Epithelial cell of proximal tubule (primary cell): ENCODE measurements at regions not wholly inside any gene's neighbourhood (a gene's known extent, or its start where the extent isn't known, plus 50 kb on each side); places are given as distances from the start of the nearest gene placed in this dataset.

Experiments
- DNase-seq: peaks from one replicate; pipeline ENCODE4 v3.0.0-alpha.2; 2011; ENCODE audit warnings: low read depth
- H3K4me3 ChIP-seq: 2 replicates; pipeline ENCODE4 v1.5.1; 2011; ENCODE audit warnings: low read depth, mild to moderate bottlenecking, low read length
- CTCF ChIP-seq: conservative IDR thresholded peaks from 2 replicates; pipeline ENCODE4 v1.5.1; 2012; ENCODE audit warnings: low read depth, mild to moderate bottlenecking, low read length

GRCh38 chr16:49075709-49076108 lies 205.9 kb downstream of the CBLN1 start:
- no peak overlapping the region for H3K4me3 ChIP-seq
- no peak for DNase-seq
- no peak for TF ChIP-seq CTCF

- no peak for DNase-seq
- no peak for TF ChIP-seq CTCF
- no peak overlapping the region for H3K4me3 ChIP-seq
Observed at GRCh38 chr16:49068224-49068623, 213.4 kb downstream of the CBLN1 start.

DNA sequence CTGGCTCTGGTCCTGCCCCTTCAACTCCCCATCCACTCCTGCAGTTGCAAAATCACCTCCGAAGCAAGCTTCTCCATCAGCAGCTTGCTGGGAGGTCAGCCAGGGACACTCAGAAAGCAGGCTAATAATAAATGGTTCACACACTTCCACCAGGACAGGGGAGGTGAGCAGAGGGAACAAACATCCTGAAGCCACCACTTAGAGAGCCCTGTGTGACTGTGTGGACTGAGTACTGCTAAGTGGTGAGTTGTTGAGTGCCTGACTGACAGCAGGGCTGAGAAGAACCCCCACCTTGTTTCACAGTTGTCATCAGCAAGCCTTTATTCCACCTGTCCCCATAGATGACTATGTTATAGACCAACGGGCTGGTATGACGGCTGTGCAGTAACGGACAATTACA lies 213.9 kb downstream of the CBLN1 start:
- TF ChIP-seq CTCF: no peak

GRCh38 chr16:49061137-49061714 lies 220.4 kb downstream of the CBLN1 start:
- no peak for DNase-seq
- H3K4me3 ChIP-seq: no peak overlapping the region
- no peak for TF ChIP-seq CTCF

More for the DNA sequence above, 213.9 kb downstream of the CBLN1 start:
- no peak overlapping the region for H3K4me3 ChIP-seq
- DNase-seq: no peak

DNA sequence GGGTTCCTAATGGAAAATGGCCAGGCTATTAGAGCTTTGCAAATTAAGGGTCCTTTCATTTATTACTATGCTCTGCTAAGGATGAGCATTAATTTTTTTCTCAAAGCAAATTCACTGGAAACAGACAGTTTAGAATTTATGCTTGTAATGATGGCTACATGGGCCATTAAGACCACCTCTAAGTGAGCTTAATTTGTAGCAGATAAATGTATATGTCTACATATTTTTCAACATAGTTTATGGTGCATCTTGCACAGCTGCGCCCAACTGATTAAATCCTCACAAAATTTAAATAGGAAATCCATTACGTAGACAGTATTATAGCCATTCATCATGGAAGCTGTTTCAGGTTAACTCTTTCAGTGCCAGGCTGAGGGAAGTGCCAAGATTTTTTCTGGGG lies 220.9 kb downstream of the CBLN1 start:
- no peak for DNase-seq
- TF ChIP-seq CTCF: no peak

GRCh38 chr16:49058382-49058781 lies 223.3 kb downstream of the CBLN1 start:
- no peak for DNase-seq
- no peak for TF ChIP-seq CTCF
- no peak overlapping the region for H3K4me3 ChIP-seq

More for the DNA sequence above, 220.9 kb downstream of the CBLN1 start:
- H3K4me3 ChIP-seq: no peak overlapping the region

DNA sequence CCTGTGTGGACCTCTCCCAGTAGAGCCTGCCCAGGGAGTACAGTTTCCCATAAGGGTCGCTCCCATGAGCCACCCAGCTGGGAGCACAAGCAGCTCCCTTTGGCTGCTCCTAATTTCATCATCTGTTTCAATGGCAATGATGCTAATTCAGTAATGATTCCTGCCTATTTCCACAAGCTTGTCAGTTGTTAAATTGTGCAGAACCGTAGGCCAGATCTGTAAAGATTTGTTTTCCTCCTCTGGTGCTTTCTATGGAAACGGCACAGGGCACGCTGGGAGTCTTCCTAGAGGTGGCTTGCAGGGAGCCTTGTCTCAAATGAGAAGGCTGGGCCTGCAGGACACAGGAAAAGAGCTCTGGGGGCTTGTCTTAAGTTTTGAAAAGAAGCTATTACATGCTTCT lies 223.7 kb downstream of the CBLN1 start:
- TF ChIP-seq CTCF: no peak
- no peak for DNase-seq

More for the DNA sequence above, 223.7 kb downstream of the CBLN1 start:
- no peak overlapping the region for H3K4me3 ChIP-seq
